ENCODE measurements at regions not wholly inside any gene's neighbourhood (a gene's known extent, or its start where the extent isn't known, plus 50 kb on each side); places are given as distances from the start of the nearest gene placed in this dataset.

DNA sequence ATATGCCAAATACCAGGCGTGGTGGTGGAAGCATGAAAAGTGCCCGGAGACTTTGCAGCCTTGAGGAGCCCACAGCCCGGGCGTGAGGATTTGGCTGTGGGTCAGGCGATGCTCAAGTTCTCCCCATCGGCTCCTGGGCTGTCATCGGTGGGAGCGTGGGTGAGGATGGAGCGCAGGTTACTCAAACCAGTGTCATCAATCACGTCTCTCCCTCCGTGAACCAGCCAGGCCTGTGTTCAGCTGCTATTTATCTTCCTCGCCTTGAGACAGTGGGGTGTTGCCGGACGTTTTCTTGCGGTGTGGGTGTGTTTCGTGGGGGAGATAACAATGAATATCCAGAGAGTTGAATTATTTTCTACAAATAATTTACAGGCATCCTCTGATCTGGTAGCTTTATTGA lies 317.6 kb downstream of the EIPR1 start (continued):
- TF ChIP-seq, protein P1, sequence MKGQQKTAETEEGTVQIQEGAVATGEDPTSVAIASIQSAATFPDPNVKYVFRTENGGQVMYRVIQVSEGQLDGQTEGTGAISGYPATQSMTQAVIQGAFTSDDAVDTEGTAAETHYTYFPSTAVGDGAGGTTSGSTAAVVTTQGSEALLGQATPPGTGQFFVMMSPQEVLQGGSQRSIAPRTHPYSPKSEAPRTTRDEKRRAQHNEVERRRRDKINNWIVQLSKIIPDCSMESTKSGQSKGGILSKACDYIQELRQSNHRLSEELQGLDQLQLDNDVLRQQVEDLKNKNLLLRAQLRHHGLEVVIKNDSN (CRISPR knock-in tag; IDR thresholded peaks at IDR 0.05) = no peak
- TF ChIP-seq YY1 (IDR thresholded peaks at IDR 0.05; ENCODE audit: borderline replicate concordance in 1 of 3, control insufficient read depth in 1 of 3, extremely low read depth in 1 of 3, insufficient read depth in 3 of 3, insufficient read length in 1 of 3, insufficient replicate concordance in 2 of 3, low read depth in 1 of 3, low read length in 2 of 3) (no peak), SLC30A9 (CRISPR knock-in tag; IDR thresholded peaks at IDR 0.05) (no peak), ZBTB34 (CRISPR knock-in tag; IDR thresholded peaks at IDR 0.05) (no peak), PHF20 (IDR thresholded peaks at IDR 0.05; ENCODE audit: partially characterized antibody) (no peak), HDAC3 (IDR thresholded peaks at IDR 0.05; ENCODE audit: borderline replicate concordance, partially characterized antibody) (no peak), BCOR (IDR thresholded peaks at IDR 0.05) (no peak), SIRT6 (IDR thresholded peaks at IDR 0.05; ENCODE audit: low read depth, low read length) (no peak), MLX (CRISPR knock-in tag; conservative IDR thresholded peaks at IDR 0.05) (no peak), ZNF830 (CRISPR knock-in tag; IDR thresholded peaks at IDR 0.05) (no peak), ZNF57 (CRISPR knock-in tag; IDR thresholded peaks at IDR 0.05) (no peak), ZBTB40 (IDR thresholded peaks at IDR 0.05) (no peak), ZBTB40 (CRISPR knock-in tag; IDR thresholded peaks at IDR 0.05) (no peak)

Data from K562 (cell line).